H9 (cell line): ENCODE measurements at regions not wholly inside any gene's neighbourhood (a gene's known extent, or its start where the extent isn't known, plus 50 kb on each side); places are given as distances from the start of the nearest gene placed in this dataset.

ENCODE experiments used
- DNase-seq: peaks from one replicate; pipeline ENCODE4 v3.0.0-alpha.2; 2017
- H2AFZ ChIP-seq: one replicate; pipeline ENCODE4 v1.6.1; 2013; ENCODE audit warnings: mild to moderate bottlenecking, low read length, control low read depth, moderate library complexity
- H2AK5ac ChIP-seq: 2 replicates; pipeline ENCODE4 v1.6.1; 2013; ENCODE audit warnings: low read length, control low read depth, mixed read lengths; ENCODE audit not compliant: insufficient read length
- H2BK120ac ChIP-seq: one replicate; pipeline ENCODE4 v1.6.1; 2013; ENCODE audit warnings: low read depth, mild to moderate bottlenecking, low read length, control low read depth, inconsistent platforms; ENCODE audit not compliant: poor library complexity, severe bottlenecking
- H2BK12ac ChIP-seq: 2 replicates; pipeline ENCODE4 v1.6.1; 2013; ENCODE audit warnings: low read length, control low read depth, mixed read lengths, low read depth; ENCODE audit not compliant: insufficient read length
- H2BK15ac ChIP-seq: 2 replicates; pipeline ENCODE4 v1.6.1; 2013; ENCODE audit warnings: low read depth, low read length, control low read depth
- H2BK20ac ChIP-seq: one replicate; pipeline ENCODE4 v1.6.1; 2013; ENCODE audit warnings: low read depth, mild to moderate bottlenecking, low read length, control low read depth, inconsistent platforms; ENCODE audit not compliant: poor library complexity, severe bottlenecking
- H2BK5ac ChIP-seq: 2 replicates; pipeline ENCODE4 v1.6.1; 2013; ENCODE audit warnings: low read length, control low read depth, mixed read lengths; ENCODE audit not compliant: insufficient read length
- H3K14ac ChIP-seq: 2 replicates; pipeline ENCODE4 v1.6.1; 2013; ENCODE audit warnings: low read length, control low read depth; ENCODE audit not compliant: insufficient read depth
- H3K18ac ChIP-seq: 2 replicates; pipeline ENCODE4 v1.6.1; 2013; ENCODE audit warnings: low read depth, mild to moderate bottlenecking, mixed read lengths, low read length, control low read depth; ENCODE audit not compliant: insufficient read length
- H3K23ac ChIP-seq: 2 replicates; pipeline ENCODE4 v1.6.1; 2013; ENCODE audit warnings: low read length, control low read depth, mixed read lengths, low read depth; ENCODE audit not compliant: insufficient read length
- H3K23me2 ChIP-seq: 2 replicates; pipeline ENCODE4 v1.6.1; 2013; ENCODE audit warnings: low read depth, mild to moderate bottlenecking, mixed read lengths, low read length, control low read depth; ENCODE audit not compliant: insufficient read length, poor library complexity, severe bottlenecking
- H3K27ac ChIP-seq: 2 replicates; pipeline ENCODE4 v1.5.1; 2013; ENCODE audit warnings: low read length, control low read depth, mixed read lengths, low read depth; ENCODE audit not compliant: insufficient read length
- H3K27me3 ChIP-seq: 2 replicates; pipeline ENCODE4 v1.6.1; 2013; ENCODE audit warnings: low read length, control low read depth, inconsistent platforms; ENCODE audit not compliant: insufficient read depth
- H3K4ac ChIP-seq: 2 replicates; pipeline ENCODE4 v1.6.1; 2013; ENCODE audit warnings: low read depth, mild to moderate bottlenecking, control low read depth, inconsistent platforms, low read length, moderate library complexity
- H3K4me1 ChIP-seq: 2 replicates; pipeline ENCODE4 v1.6.1; 2013; ENCODE audit warnings: low read length, control low read depth, inconsistent platforms; ENCODE audit not compliant: insufficient read depth
- H3K4me2 ChIP-seq: 2 replicates; pipeline ENCODE4 v1.6.1; 2013; ENCODE audit warnings: low read length, control low read depth, mixed read lengths; ENCODE audit not compliant: insufficient read length, insufficient read depth
- H3K56ac ChIP-seq: 2 replicates; pipeline ENCODE4 v1.6.1; 2013; ENCODE audit warnings: low read depth, mild to moderate bottlenecking, mixed read lengths, low read length, control low read depth; ENCODE audit not compliant: insufficient read length
- H3K79me1 ChIP-seq: 2 replicates; pipeline ENCODE4 v1.6.1; 2013; ENCODE audit warnings: low read depth, mild to moderate bottlenecking, moderate library complexity, low read length, control low read depth, inconsistent platforms; ENCODE audit not compliant: insufficient read depth, poor library complexity, severe bottlenecking
- H3K79me2 ChIP-seq: 2 replicates; pipeline ENCODE4 v1.6.1; 2013; ENCODE audit warnings: low read length, control low read depth, inconsistent platforms; ENCODE audit not compliant: insufficient read depth
- H3K9ac ChIP-seq: 2 replicates; pipeline ENCODE4 v1.6.1; 2013; ENCODE audit warnings: low read length, control low read depth, mixed read lengths; ENCODE audit not compliant: insufficient read length; ENCODE audit errors: extremely low read depth
- H3K9me3 ChIP-seq: one replicate; pipeline ENCODE4 v1.6.1; 2013; ENCODE audit warnings: low read depth, low read length, inconsistent platforms; ENCODE audit not compliant: control insufficient read depth
- H3T11ph ChIP-seq: one replicate; pipeline ENCODE4 v1.6.1; 2013; ENCODE audit warnings: mild to moderate bottlenecking, low read length, control low read depth, inconsistent platforms
- H4K20me1 ChIP-seq: one replicate; pipeline ENCODE4 v1.6.1; 2013; ENCODE audit not compliant: control insufficient read depth, insufficient read length, insufficient read depth
- H4K5ac ChIP-seq: 2 replicates; pipeline ENCODE4 v1.6.1; 2013; ENCODE audit warnings: low read depth, mild to moderate bottlenecking, mixed read lengths, low read length, control low read depth; ENCODE audit not compliant: insufficient read length
- H4K8ac ChIP-seq: replicated peaks from 2 replicates; pipeline ENCODE4 v1.6.1; 2013; ENCODE audit warnings: low read length, control low read depth, mixed read lengths, low read depth; ENCODE audit not compliant: insufficient read length
- H4K91ac ChIP-seq: 2 replicates; pipeline ENCODE4 v1.6.1; 2013; ENCODE audit warnings: low read depth, mild to moderate bottlenecking, moderate library complexity, mixed read lengths, low read length, control low read depth; ENCODE audit not compliant: insufficient read length
- H3K27ac Mint-ChIP-seq, 3 experiments: 2 replicates in 2 of 3; 3 replicates in 1 of 3; pipeline ENCODE4 v1.8.0; 2020 to 2021; ENCODE audit warnings: mixed read lengths in 3 of 3, mild to moderate bottlenecking in 1 of 3, moderate library complexity in 1 of 3
- H3K27me3 Mint-ChIP-seq: 2 replicates; pipeline ENCODE4 v1.8.0; 2021; ENCODE audit warnings: low read depth, mild to moderate bottlenecking, moderate library complexity, mixed read lengths
- H3K36me3 Mint-ChIP-seq, 3 experiments: 2 replicates in 2 of 3; 3 replicates in 1 of 3; pipeline ENCODE4 v1.8.0; 2020 to 2021; ENCODE audit warnings: low read depth in 3 of 3, mixed read lengths in 3 of 3; ENCODE audit not compliant: insufficient read depth in 1 of 3
- H3K4me1 Mint-ChIP-seq, 2 experiments: 2 replicates each; pipeline ENCODE4 v1.8.0; 2020; ENCODE audit warnings: mixed read lengths in 2 of 2
- H3K4me3 Mint-ChIP-seq, 2 experiments: 2 replicates in 1 of 2; 3 replicates in 1 of 2; pipeline ENCODE4 v1.8.0; 2020 to 2021; ENCODE audit warnings: mild to moderate bottlenecking in 2 of 2, mixed read lengths in 2 of 2, moderate library complexity in 1 of 2
- H3K9me3 Mint-ChIP-seq, 2 experiments: 2 replicates in 1 of 2; 3 replicates in 1 of 2; pipeline ENCODE4 v1.8.0; 2020; ENCODE audit warnings: mild to moderate bottlenecking in 2 of 2, mixed read lengths in 2 of 2, moderate library complexity in 1 of 2
- CTCF ChIP-seq: fragments of 200-600 bp; sonication (generic); conservative IDR thresholded peaks from 3 replicates; pipeline ENCODE4 v1.8.0; 2021; ENCODE audit warnings: antibody characterized with exemption, mild to moderate bottlenecking
- WGBS: extraction: QIAGEN DNeasy Blood & Tissue Kit; methylation state at CpG from one replicate; pipeline ENCODE4 v1.1.7; 2013; ENCODE audit warnings: missing lambda C conversion rate, low lambda C conversion rate, mixed read lengths; ENCODE audit not compliant: insufficient read length; ENCODE audit errors: extremely low coverage; 5-methylcytosine and 5-hydroxymethylcytosine counted together

DNA sequence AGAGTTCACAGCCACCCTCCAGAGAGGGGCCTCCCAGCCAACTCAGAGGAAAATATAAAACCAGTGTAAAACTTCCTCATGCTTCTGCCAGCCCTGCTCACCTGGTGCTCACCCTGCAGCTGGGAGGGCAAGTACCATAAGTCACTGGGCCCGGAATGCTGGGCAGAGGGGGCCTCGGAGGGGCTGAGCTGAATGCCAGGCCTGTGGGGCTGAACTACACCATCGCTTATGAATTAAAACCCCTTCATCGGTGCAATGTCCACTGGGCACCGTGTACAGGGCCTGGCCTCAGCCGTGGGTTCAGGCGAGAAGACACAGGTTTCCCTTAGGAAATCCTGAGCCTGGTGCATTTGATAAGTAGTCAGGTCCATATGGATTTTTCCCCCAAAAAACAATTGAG, 828.6 kb downstream of the TBC1D22A start:
- peaks cover 45 to 97% of the 10 kb centered on the region in 2 experiments for H3K9me3 Mint-ChIP-seq
- H3K79me1 ChIP-seq = no peaks in the 10 kb centered on the region
- WGBS = no CpG with 5 or more reads among the region's 7 CpGs

More for the DNA sequence above, 828.6 kb downstream of the TBC1D22A start:
- Mint-ChIP-seq H3K4me1 (no peaks in the 10 kb centered on the region), H3K27ac (no peak overlapping the region; a peak in 1 of 7 replicates), H3K4me3 (no peak overlapping the region), H3K36me3 (peaks cover 7 to 37% (median 21%) of the 10 kb centered on the region in 3 experiments; a peak in 6 of 7 replicates), H3K27me3 (peaks cover 13% of the 10 kb centered on the region)
- Histone ChIP-seq H3K9ac (no peak overlapping the region), H3K79me2 (no peaks in the 10 kb centered on the region), H4K91ac (no peak overlapping the region), H3T11ph (no peak overlapping the region), H4K20me1 (no peaks in the 10 kb centered on the region), H2BK5ac (no peak overlapping the region), H2BK12ac (no peak overlapping the region), H3K23ac (no peak overlapping the region), H4K5ac (no peak overlapping the region), H3K4ac (no peak overlapping the region), H2AFZ (no peak overlapping the region), H2BK120ac (no peak overlapping the region), H2AK5ac (no peak overlapping the region), H3K14ac (no peak overlapping the region), H3K9me3 (peaks cover 79% of the 10 kb centered on the region), H3K4me2 (no peak overlapping the region), H3K23me2 (no peaks in the 10 kb centered on the region), H3K56ac (no peak overlapping the region), H2BK15ac (no peak overlapping the region), H3K27me3 (no peaks in the 10 kb centered on the region), H4K8ac (no peak overlapping the region), H3K18ac (no peak overlapping the region), H3K4me1 (no peaks in the 10 kb centered on the region), H2BK20ac (no peak overlapping the region), H3K27ac (no peak overlapping the region)
- no peak for DNase-seq
- TF ChIP-seq CTCF = no peak
